ENCODE measurements at regions not wholly inside any gene's neighbourhood (a gene's known extent, or its start where the extent isn't known, plus 50 kb on each side); places are given as distances from the start of the nearest gene placed in this dataset.

- no peak for TF ChIP-seq CTCF (IDR thresholded peaks at IDR 0.05; ENCODE audit: poor library complexity, severe bottlenecking)
- no peak for TF ChIP-seq POLR2AphosphoS5 (IDR thresholded peaks at IDR 0.05)
- TF ChIP-seq TAF1 (IDR thresholded peaks at IDR 0.05; ENCODE audit: low read depth) = no peak
Measured at GRCh38 chrX:40394302-40394701, 186.5 kb upstream of the ATP6AP2 start.

All from neural cell (in vitro differentiated cells).